ENCODE measurements at regions not wholly inside any gene's neighbourhood (a gene's known extent, or its start where the extent isn't known, plus 50 kb on each side); places are given as distances from the start of the nearest gene placed in this dataset.
A peak's percentile ranks its signal among the peaks of the same experiment; 100 is the strongest.

GRCh38 chr9:35540315-35540714 lies 50.4 kb downstream of the RUSC2 start:
- DNase-seq = no peak

- no peak for DNase-seq
Measured at GRCh38 chr9:35546853-35547252, 56.9 kb downstream of the RUSC2 start.

GRCh38 chr9:35547889-35548418 lies 57.1 kb upstream of the TESK1 start:
- no peak for DNase-seq

- DNase-seq = no peak
Measured at GRCh38 chr9:35548571-35548970, 56.5 kb upstream of the TESK1 start.

- no peak for DNase-seq
Measured at GRCh38 chr9:35549441-35549840, 55.6 kb upstream of the TESK1 start.

- DNase-seq = no peak
Measured at GRCh38 chr9:35552376-35552775, 52.7 kb upstream of the TESK1 start.

GRCh38 chr9:35552837-35553236 lies 52.2 kb upstream of the TESK1 start:
- no peak for DNase-seq

GRCh38 chr9:35553670-35554543 lies 51.2 kb upstream of the TESK1 start:
- DNase-seq = peak; percentile 67

GRCh38 chr9:35555246-35555701 lies 49.8 kb upstream of the TESK1 start:
- no peak for DNase-seq
